ENCODE measurements at regions not wholly inside any gene's neighbourhood (a gene's known extent, or its start where the extent isn't known, plus 50 kb on each side); places are given as distances from the start of the nearest gene placed in this dataset.

DNA sequence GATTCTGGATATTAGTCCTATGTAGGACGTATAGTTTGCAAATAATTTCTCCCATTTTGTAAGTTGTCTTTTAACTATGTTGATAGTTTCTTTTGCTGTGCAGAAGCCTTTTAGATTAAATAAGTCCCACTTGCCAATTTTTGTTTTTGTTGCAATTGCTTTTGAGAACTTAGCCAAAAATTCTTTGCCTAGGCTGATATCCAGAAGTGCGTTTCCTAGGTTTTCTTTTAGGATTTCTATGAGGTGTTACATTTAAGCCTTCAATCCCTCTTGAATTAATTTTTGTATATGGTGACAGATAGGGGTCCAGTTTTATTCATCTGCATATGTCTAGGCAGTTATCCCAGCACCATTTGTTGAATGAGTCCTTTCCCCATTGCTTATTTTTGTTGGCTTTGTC lies 264.4 kb upstream of the OR4E1 start:
- no peak for TF ChIP-seq POLR2A (IDR thresholded peaks at IDR 0.05)
- TF ChIP-seq, protein P1, sequence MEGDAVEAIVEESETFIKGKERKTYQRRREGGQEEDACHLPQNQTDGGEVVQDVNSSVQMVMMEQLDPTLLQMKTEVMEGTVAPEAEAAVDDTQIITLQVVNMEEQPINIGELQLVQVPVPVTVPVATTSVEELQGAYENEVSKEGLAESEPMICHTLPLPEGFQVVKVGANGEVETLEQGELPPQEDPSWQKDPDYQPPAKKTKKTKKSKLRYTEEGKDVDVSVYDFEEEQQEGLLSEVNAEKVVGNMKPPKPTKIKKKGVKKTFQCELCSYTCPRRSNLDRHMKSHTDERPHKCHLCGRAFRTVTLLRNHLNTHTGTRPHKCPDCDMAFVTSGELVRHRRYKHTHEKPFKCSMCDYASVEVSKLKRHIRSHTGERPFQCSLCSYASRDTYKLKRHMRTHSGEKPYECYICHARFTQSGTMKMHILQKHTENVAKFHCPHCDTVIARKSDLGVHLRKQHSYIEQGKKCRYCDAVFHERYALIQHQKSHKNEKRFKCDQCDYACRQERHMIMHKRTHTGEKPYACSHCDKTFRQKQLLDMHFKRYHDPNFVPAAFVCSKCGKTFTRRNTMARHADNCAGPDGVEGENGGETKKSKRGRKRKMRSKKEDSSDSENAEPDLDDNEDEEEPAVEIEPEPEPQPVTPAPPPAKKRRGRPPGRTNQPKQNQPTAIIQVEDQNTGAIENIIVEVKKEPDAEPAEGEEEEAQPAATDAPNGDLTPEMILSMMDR (IDR thresholded peaks at IDR 0.05): no peak
- TF ChIP-seq POLR2AphosphoS5 (IDR thresholded peaks at IDR 0.05): no peak
